ENCODE measurements at regions not wholly inside any gene's neighbourhood (a gene's known extent, or its start where the extent isn't known, plus 50 kb on each side); places are given as distances from the start of the nearest gene placed in this dataset.

- WGBS (ENCODE audit: low lambda C conversion rate) = 41% methylated on average over 2 of the region's 2 CpGs
- H3K4me2 ChIP-seq = no peak overlapping the region
- no peak for DNase-seq
These were observed 473.1 kb downstream of the ATP23 start for GRCh38 chr12:58414398-58414871.

DNA sequence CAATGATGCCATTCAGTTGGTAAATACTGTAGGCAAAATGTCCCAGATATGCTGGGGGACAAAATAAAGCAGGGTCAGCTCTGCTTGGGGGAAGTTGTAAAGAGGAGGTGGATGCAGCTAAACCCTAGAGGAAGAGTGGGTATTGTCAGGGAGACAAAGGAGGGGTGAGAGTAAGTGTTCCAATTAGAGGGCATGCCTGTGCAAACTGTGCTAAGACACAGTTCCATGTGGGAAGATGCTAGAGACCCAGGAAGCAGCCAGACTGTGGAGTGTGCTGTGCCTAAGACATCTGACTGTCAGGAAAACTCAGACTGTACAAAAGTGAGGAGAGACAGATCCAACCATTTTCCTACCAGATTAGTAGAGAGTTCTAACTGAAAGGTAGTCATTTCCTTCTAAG, 474.3 kb downstream of the ATP23 start:
- H3K9me3 ChIP-seq = no peaks in the 10 kb centered on the region
- ChIA-PET CTCF (no interaction called here), POLR2A (no interaction called here)
- H2AFZ ChIP-seq (ENCODE audit: low read depth) = peak overlapping the region; percentile 64; the same call in 1 of the 2 replicates
- peak overlapping the region; percentile 2 to 44; a peak in 2 of 4 replicates for H3K27ac ChIP-seq (ENCODE audit: low read depth in 2 of 2, low read length in 1 of 2)
- TF ChIP-seq, protein P1, sequence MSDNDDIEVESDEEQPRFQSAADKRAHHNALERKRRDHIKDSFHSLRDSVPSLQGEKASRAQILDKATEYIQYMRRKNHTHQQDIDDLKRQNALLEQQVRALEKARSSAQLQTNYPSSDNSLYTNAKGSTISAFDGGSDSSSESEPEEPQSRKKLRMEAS (IDR thresholded peaks at IDR 0.05; ENCODE audit: low read depth) = no peak
- H3K4me1 ChIP-seq (ENCODE audit: control insufficient read depth in 1 of 2, insufficient read depth in 2 of 2, low read depth in 1 of 2, low read length in 1 of 2) = peaks cover 0 to 10% of the 10 kb centered on the region in 2 experiments; a peak in 1 of 4 replicates
- H3K9ac ChIP-seq = no peak overlapping the region
- peaks cover 5% of the 10 kb centered on the region for H3F3A ChIP-seq (replicated peaks; ENCODE audit: insufficient read depth)
- H3K4me3 ChIP-seq (ENCODE audit: low read depth in 2 of 2, low read length in 1 of 2) = no peak overlapping the region
- H3K27me3 ChIP-seq (ENCODE audit: insufficient read depth) = no peaks in the 10 kb centered on the region
- no peaks in the 10 kb centered on the region for H3K9me2 ChIP-seq
- no peaks in the 10 kb centered on the region for H3K79me2 ChIP-seq (ENCODE audit: insufficient read depth)
- no peak for DNase-seq
- no peaks in the 10 kb centered on the region for H4K20me1 ChIP-seq (ENCODE audit: insufficient read depth)
- H3K4me2 ChIP-seq = no peak overlapping the region
- H3K36me3 ChIP-seq (replicated peaks in 1 of 2; ENCODE audit: control insufficient read depth in 1 of 2, insufficient read depth in 2 of 2, low read length in 1 of 2) = no peaks in the 10 kb centered on the region

More at GRCh38 chr12:58414398-58414871, 473.1 kb downstream of the ATP23 start:
- no peaks in the 10 kb centered on the region for H4K20me1 ChIP-seq (ENCODE audit: insufficient read depth)
- H3K4me1 ChIP-seq (ENCODE audit: control insufficient read depth in 1 of 2, insufficient read depth in 2 of 2, low read depth in 1 of 2, low read length in 1 of 2) = peaks cover 0 to 10% of the 10 kb centered on the region in 2 experiments; a peak in 1 of 4 replicates
- no peaks in the 10 kb centered on the region for H3K9me2 ChIP-seq
- POLR2A ChIA-PET = no interaction called here
- no peak overlapping the region for H3K4me3 ChIP-seq (ENCODE audit: low read depth in 2 of 2, low read length in 1 of 2)
- H3K9ac ChIP-seq = no peak overlapping the region
- CTCF ChIA-PET = no interaction called here
- no peaks in the 10 kb centered on the region for H3K27me3 ChIP-seq (ENCODE audit: insufficient read depth)
- no peaks in the 10 kb centered on the region for H3K36me3 ChIP-seq (replicated peaks in 1 of 2; ENCODE audit: control insufficient read depth in 1 of 2, insufficient read depth in 2 of 2, low read length in 1 of 2)
- no peaks in the 10 kb centered on the region for H3K9me3 ChIP-seq
- no peaks in the 10 kb centered on the region for H3K79me2 ChIP-seq (ENCODE audit: insufficient read depth)
- peak overlapping the region in 1 of 2 experiments; percentile 44; a peak in 1 of 4 replicates for H3K27ac ChIP-seq (ENCODE audit: low read depth in 2 of 2, low read length in 1 of 2)
- H3F3A ChIP-seq (replicated peaks; ENCODE audit: insufficient read depth) = no peaks in the 10 kb centered on the region
- no peak overlapping the region for H2AFZ ChIP-seq (ENCODE audit: low read depth)
- TF ChIP-seq RAD21 (IDR thresholded peaks at IDR 0.05; ENCODE audit: low read length) (no peak), RFX5 (IDR thresholded peaks at IDR 0.05; ENCODE audit: low read length) (no peak), JUND (IDR thresholded peaks at IDR 0.05) (no peak), NRF1 (IDR thresholded peaks at IDR 0.05; ENCODE audit: low read depth, low read length) (no peak), RCOR1 (IDR thresholded peaks at IDR 0.05; ENCODE audit: low read length) (no peak), MXI1 (IDR thresholded peaks at IDR 0.05; ENCODE audit: low read depth, low read length) (no peak), RXRA (IDR thresholded peaks at IDR 0.05; ENCODE audit: borderline replicate concordance, low read depth) (no peak), SIN3A (IDR thresholded peaks at IDR 0.05; ENCODE audit: borderline replicate concordance, low read depth, low read length) (no peak), CHD2 (IDR thresholded peaks at IDR 0.05; ENCODE audit: low read length, partially characterized antibody) (no peak)
- TF ChIP-seq, protein P2, sequence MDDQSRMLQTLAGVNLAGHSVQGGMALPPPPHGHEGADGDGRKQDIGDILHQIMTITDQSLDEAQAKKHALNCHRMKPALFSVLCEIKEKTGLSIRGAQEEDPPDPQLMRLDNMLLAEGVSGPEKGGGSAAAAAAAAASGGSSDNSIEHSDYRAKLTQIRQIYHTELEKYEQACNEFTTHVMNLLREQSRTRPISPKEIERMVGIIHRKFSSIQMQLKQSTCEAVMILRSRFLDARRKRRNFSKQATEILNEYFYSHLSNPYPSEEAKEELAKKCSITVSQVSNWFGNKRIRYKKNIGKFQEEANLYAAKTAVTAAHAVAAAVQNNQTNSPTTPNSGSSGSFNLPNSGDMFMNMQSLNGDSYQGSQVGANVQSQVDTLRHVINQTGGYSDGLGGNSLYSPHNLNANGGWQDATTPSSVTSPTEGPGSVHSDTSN (IDR thresholded peaks at IDR 0.05) = no peak

GRCh38 chr12:58416236-58416635, 474.9 kb downstream of the ATP23 start:
- TF ChIP-seq SMC3 (IDR thresholded peaks at IDR 0.05; ENCODE audit: low read depth, low read length) (peak; percentile 41), RAD21 (IDR thresholded peaks at IDR 0.05; ENCODE audit: low read length) (peak; percentile 56), TCF12 (IDR thresholded peaks at IDR 0.05) (no peak; the same call in 1 of the 2 replicates), JUND (IDR thresholded peaks at IDR 0.05) (no peak), RFX5 (IDR thresholded peaks at IDR 0.05; ENCODE audit: low read length) (no peak), GABPA (IDR thresholded peaks at IDR 0.05; ENCODE audit: low read depth) (no peak), FOXM1 (IDR thresholded peaks at IDR 0.05; ENCODE audit: low read depth) (0 out of 2 replicates have a peak, but pooled peaks have one; percentile 19), CTCF (IDR thresholded peaks at IDR 0.05) (peak; percentile 57), NRF1 (IDR thresholded peaks at IDR 0.05; ENCODE audit: low read depth, low read length) (no peak), TEAD4 (IDR thresholded peaks at IDR 0.05; ENCODE audit: borderline replicate concordance, insufficient read depth) (no peak)
- TF ChIP-seq, protein P2 (IDR thresholded peaks at IDR 0.05) = 0 out of 2 replicates have a peak, but pooled peaks have one; percentile 21
- TF ChIP-seq, protein P3, sequence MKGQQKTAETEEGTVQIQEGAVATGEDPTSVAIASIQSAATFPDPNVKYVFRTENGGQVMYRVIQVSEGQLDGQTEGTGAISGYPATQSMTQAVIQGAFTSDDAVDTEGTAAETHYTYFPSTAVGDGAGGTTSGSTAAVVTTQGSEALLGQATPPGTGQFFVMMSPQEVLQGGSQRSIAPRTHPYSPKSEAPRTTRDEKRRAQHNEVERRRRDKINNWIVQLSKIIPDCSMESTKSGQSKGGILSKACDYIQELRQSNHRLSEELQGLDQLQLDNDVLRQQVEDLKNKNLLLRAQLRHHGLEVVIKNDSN (IDR thresholded peaks at IDR 0.05; ENCODE audit: borderline replicate concordance, low read depth) = no peak
- DNase-seq = no peak

More at GRCh38 chr12:58416236-58416635, 474.9 kb downstream of the ATP23 start:
- Histone ChIP-seq H2AFZ (ENCODE audit: low read depth) (peak overlapping the region; percentile 64; the same call in 1 of the 2 replicates), H3K9ac (no peak overlapping the region), H3K9me2 (no peaks in the 10 kb centered on the region), H3K9me3 (no peaks in the 10 kb centered on the region), H3K4me3 (ENCODE audit: low read depth in 2 of 2, low read length in 1 of 2) (no peak overlapping the region), H4K20me1 (ENCODE audit: insufficient read depth) (no peaks in the 10 kb centered on the region), H3K36me3 (replicated peaks in 1 of 2; ENCODE audit: control insufficient read depth in 1 of 2, insufficient read depth in 2 of 2, low read length in 1 of 2) (no peaks in the 10 kb centered on the region), H3K79me2 (ENCODE audit: insufficient read depth) (no peaks in the 10 kb centered on the region), H3K4me1 (ENCODE audit: control insufficient read depth in 1 of 2, insufficient read depth in 2 of 2, low read depth in 1 of 2, low read length in 1 of 2) (peaks cover 0 to 10% of the 10 kb centered on the region in 2 experiments; a peak in 1 of 4 replicates), H3F3A (replicated peaks; ENCODE audit: insufficient read depth) (peaks cover 8% of the 10 kb centered on the region), H3K27me3 (ENCODE audit: insufficient read depth) (no peaks in the 10 kb centered on the region), H3K27ac (ENCODE audit: low read depth in 2 of 2, low read length in 1 of 2) (peak overlapping the region; percentile 2 to 44; a peak in 2 of 4 replicates), H3K4me2 (no peak overlapping the region)
- CTCF ChIA-PET = interaction anchor here (1.3 kb wide), 1 partner anchor 28 kb away, joined by 3 read pairs; no protein-coding TSS in a partner anchor
- 6% methylated on average over 2 of the region's 2 CpGs for WGBS (ENCODE audit: low lambda C conversion rate)
- POLR2A ChIA-PET = no interaction called here
